Glomerular endothelial cell (primary cell): ENCODE measurements at regions not wholly inside any gene's neighbourhood (a gene's known extent, or its start where the extent isn't known, plus 50 kb on each side); places are given as distances from the start of the nearest gene placed in this dataset.
"Not testable (repeated sequence)": the region's sequence is repeated elsewhere in the genome, so short reads cannot be mapped to it uniquely, and the experiment has no call there.

ENCODE experiments used
- DNase-seq: peaks from one replicate; pipeline ENCODE4 v3.0.0-alpha.2; 2011; ENCODE audit warnings: low read depth, low spot score; ENCODE audit errors: extremely low read depth

- no peak for DNase-seq
Observed at GRCh38 chr6:141464490-141464889, 668.2 kb upstream of the GJE1 start.

GRCh38 chr6:141463237-141463977 is 669.3 kb upstream of the GJE1 start:
- DNase-seq = no peak

- no peak for DNase-seq
Observed at GRCh38 chr6:141460743-141461484, 671.8 kb upstream of the GJE1 start.

GRCh38 chr6:141460245-141460644 is 672.5 kb upstream of the GJE1 start:
- DNase-seq = not testable (repeated sequence)

- not testable (repeated sequence) for DNase-seq
Observed at GRCh38 chr6:141457984-141458383, 674.7 kb upstream of the GJE1 start.

- no peak for DNase-seq
Observed at GRCh38 chr6:141452354-141452686, 680.4 kb upstream of the GJE1 start.

GRCh38 chr6:141451511-141452353 is 681.0 kb upstream of the GJE1 start:
- no peak for DNase-seq

GRCh38 chr6:141451181-141451510 is 681.6 kb upstream of the GJE1 start:
- no peak for DNase-seq

GRCh38 chr6:141445928-141446628 is 686.6 kb upstream of the GJE1 start:
- no peak for DNase-seq

- DNase-seq = no peak
Observed at GRCh38 chr6:141443668-141444289, 688.9 kb upstream of the GJE1 start.

- DNase-seq = no peak
Observed at GRCh38 chr6:141443032-141443431, 689.7 kb upstream of the GJE1 start.

GRCh38 chr6:141439513-141439912 is 693.2 kb upstream of the GJE1 start:
- no peak for DNase-seq

- no peak for DNase-seq
Observed at GRCh38 chr6:141437685-141438084, 695.0 kb upstream of the GJE1 start.

- no peak for DNase-seq
Observed at GRCh38 chr6:141437011-141437410, 695.7 kb upstream of the GJE1 start.

GRCh38 chr6:141426400-141426980 is 706.2 kb upstream of the GJE1 start:
- DNase-seq = no peak

GRCh38 chr6:141421378-141421777 is 711.3 kb upstream of the GJE1 start:
- DNase-seq = no peak

- no peak for DNase-seq
Observed at GRCh38 chr6:141418076-141418475, 714.6 kb upstream of the GJE1 start.

GRCh38 chr6:141415896-141416295 is 716.8 kb upstream of the GJE1 start:
- no peak for DNase-seq

GRCh38 chr6:141413196-141413595 is 719.5 kb upstream of the GJE1 start:
- DNase-seq = no peak

GRCh38 chr6:141406761-141407160 is 726.0 kb upstream of the GJE1 start:
- no peak for DNase-seq
